OCI-LY3 (cell line): ENCODE measurements at regions not wholly inside any gene's neighbourhood (a gene's known extent, or its start where the extent isn't known, plus 50 kb on each side); places are given as distances from the start of the nearest gene placed in this dataset.

ENCODE experiments used
- H2AFZ ChIP-seq: fragments of 200-600, 300-600 bp; shearing (Covaris generic); 2 replicates; pipeline ENCODE4 v1.6.0; 2014; ENCODE audit warnings: antibody characterized with exemption, low read depth, low read length
- H3K27ac ChIP-seq: fragments of 200-600, 300-600 bp; sonication (generic); 2 replicates; pipeline ENCODE4 v1.5.1; 2014; ENCODE audit warnings: mild to moderate bottlenecking, low read length, moderate library complexity, mixed read lengths
- H3K27me3 ChIP-seq: fragments of 200-600, 300-600 bp; sonication (generic); 2 replicates; pipeline ENCODE4 v1.6.1; 2014; ENCODE audit warnings: low read depth, low read length, mixed read lengths
- H3K36me3 ChIP-seq: fragments of 200-600, 300-600 bp; sonication (generic); replicated peaks from 2 replicates; pipeline ENCODE3; 2014; ENCODE audit warnings: low read depth, low read length, mixed read lengths
- H3K4me1 ChIP-seq: fragments of 300-600, 200-600 bp; sonication (generic); 2 replicates; pipeline ENCODE4 v1.6.1; 2014; ENCODE audit warnings: low read length, mixed read lengths
- H3K4me2 ChIP-seq: fragments of 200-600, 300-600 bp; sonication (generic); 2 replicates; pipeline ENCODE4 v1.6.1; 2014; ENCODE audit warnings: low read length, mixed read lengths
- H3K4me3 ChIP-seq: fragments of 300-600, 200-600 bp; sonication (generic); 2 replicates; pipeline ENCODE4 v1.5.1; 2014; ENCODE audit warnings: antibody characterized with exemption, mild to moderate bottlenecking, low read length, moderate library complexity
- H3K79me2 ChIP-seq: fragments of 300-600, 200-600 bp; shearing (Covaris generic); 2 replicates; pipeline ENCODE4 v1.6.1; 2014; ENCODE audit warnings: mild to moderate bottlenecking, low read length, mixed read lengths
- H3K9ac ChIP-seq: fragments of 300-600, 200-600 bp; shearing (Covaris generic); 2 replicates; pipeline ENCODE4 v1.6.0; 2014; ENCODE audit warnings: mild to moderate bottlenecking, low read length, moderate library complexity
- H3K9me3 ChIP-seq: fragments of 200-600, 300-600 bp; shearing (Covaris generic); 2 replicates; pipeline ENCODE4 v1.6.1; 2014; ENCODE audit warnings: low read length, mixed read lengths; ENCODE audit not compliant: insufficient read depth
- H4K20me1 ChIP-seq: fragments of 200-600, 300-600 bp; sonication (generic); 2 replicates; pipeline ENCODE4 v1.6.1; 2016; ENCODE audit warnings: low read length, mixed read lengths; ENCODE audit not compliant: insufficient read depth
- EZH2phosphoT487 ChIP-seq: fragments of 200-600 bp; shearing (Covaris generic); IDR thresholded peaks from 2 replicates; pipeline ENCODE4 v1.6.1; 2018; ENCODE audit warnings: antibody characterized with exemption, mixed run types, low read depth
- TF ChIP-seq, protein P1 (sequence below): fragments of 200-600, 300-600 bp; sonication (generic); IDR thresholded peaks from 2 replicates; pipeline ENCODE4 v1.5.1; 2014; ENCODE audit warnings: antibody characterized with exemption, low read length, low read depth

GRCh38 chr6:48766349-48766748 lies 655.4 kb upstream of the PTCHD4 start:
- Histone ChIP-seq H3K4me1 (peaks cover 28% of the 10 kb centered on the region), H3K27ac (0 out of 2 replicates have a peak overlapping the region, but pooled peaks have one; percentile 1), H3K9ac (no peak overlapping the region), H3K27me3 (no peaks in the 10 kb centered on the region), H3K4me3 (no peak overlapping the region), H4K20me1 (no peaks in the 10 kb centered on the region), H3K36me3 (peaks cover 6% of the 10 kb centered on the region), H3K79me2 (no peaks in the 10 kb centered on the region), H3K4me2 (peak overlapping the region; percentile 10), H2AFZ (no peak overlapping the region), H3K9me3 (no peaks in the 10 kb centered on the region)
- no peak for TF ChIP-seq EZH2phosphoT487
- TF ChIP-seq, protein P1, sequence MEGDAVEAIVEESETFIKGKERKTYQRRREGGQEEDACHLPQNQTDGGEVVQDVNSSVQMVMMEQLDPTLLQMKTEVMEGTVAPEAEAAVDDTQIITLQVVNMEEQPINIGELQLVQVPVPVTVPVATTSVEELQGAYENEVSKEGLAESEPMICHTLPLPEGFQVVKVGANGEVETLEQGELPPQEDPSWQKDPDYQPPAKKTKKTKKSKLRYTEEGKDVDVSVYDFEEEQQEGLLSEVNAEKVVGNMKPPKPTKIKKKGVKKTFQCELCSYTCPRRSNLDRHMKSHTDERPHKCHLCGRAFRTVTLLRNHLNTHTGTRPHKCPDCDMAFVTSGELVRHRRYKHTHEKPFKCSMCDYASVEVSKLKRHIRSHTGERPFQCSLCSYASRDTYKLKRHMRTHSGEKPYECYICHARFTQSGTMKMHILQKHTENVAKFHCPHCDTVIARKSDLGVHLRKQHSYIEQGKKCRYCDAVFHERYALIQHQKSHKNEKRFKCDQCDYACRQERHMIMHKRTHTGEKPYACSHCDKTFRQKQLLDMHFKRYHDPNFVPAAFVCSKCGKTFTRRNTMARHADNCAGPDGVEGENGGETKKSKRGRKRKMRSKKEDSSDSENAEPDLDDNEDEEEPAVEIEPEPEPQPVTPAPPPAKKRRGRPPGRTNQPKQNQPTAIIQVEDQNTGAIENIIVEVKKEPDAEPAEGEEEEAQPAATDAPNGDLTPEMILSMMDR: no peak

- Histone ChIP-seq H3K79me2 (no peaks in the 10 kb centered on the region), H3K4me2 (peak overlapping the region; percentile 46), H3K9ac (peak overlapping the region; percentile 10; the same call in 1 of the 2 replicates), H4K20me1 (no peaks in the 10 kb centered on the region), H3K4me1 (peaks cover 24% of the 10 kb centered on the region), H3K9me3 (no peaks in the 10 kb centered on the region), H3K27me3 (no peaks in the 10 kb centered on the region), H2AFZ (peak overlapping the region; percentile 29), H3K27ac (peak overlapping the region; percentile 18; the same call in 1 of the 2 replicates), H3K36me3 (peaks cover 2% of the 10 kb centered on the region), H3K4me3 (no peak overlapping the region; the same call in 1 of the 2 replicates)
- TF ChIP-seq EZH2phosphoT487: no peak
- TF ChIP-seq, protein P1: peak; percentile 91
These were observed 654.5 kb upstream of the PTCHD4 start for GRCh38 chr6:48765352-48765961.

GRCh38 chr6:48764286-48765044 lies 653.5 kb upstream of the PTCHD4 start:
- no peak overlapping the region for H3K27ac ChIP-seq

DNA sequence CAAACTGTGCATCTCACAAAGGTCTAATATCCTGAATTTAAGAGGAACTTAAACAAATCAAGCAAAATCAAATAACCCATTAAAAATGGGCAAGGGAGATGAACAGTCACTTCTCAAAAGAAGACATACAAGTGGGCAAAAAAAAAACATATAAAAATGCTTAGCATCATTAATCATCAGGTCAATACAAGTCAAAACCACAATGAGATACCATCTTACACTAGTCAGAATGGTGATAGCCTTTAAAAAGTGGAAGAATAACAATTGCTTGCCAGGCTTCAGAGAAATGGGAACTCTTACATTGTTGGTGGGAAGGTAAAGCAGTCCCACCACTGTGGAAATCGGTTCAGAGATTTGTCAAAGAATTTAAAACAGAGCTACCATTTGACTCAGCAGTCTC lies 646.7 kb upstream of the PTCHD4 start:
- H2AFZ ChIP-seq: no peak overlapping the region
- H3K27ac ChIP-seq: no peak overlapping the region
- no peak overlapping the region for H3K9ac ChIP-seq

More at GRCh38 chr6:48764286-48765044, 653.5 kb upstream of the PTCHD4 start:
- no peak overlapping the region for H3K4me3 ChIP-seq
- H3K27me3 ChIP-seq: no peaks in the 10 kb centered on the region
- H3K9me3 ChIP-seq: no peaks in the 10 kb centered on the region
- peak overlapping the region; percentile 32 for H2AFZ ChIP-seq
- H3K4me2 ChIP-seq: no peak overlapping the region
- H4K20me1 ChIP-seq: no peaks in the 10 kb centered on the region
- H3K36me3 ChIP-seq: no peaks in the 10 kb centered on the region
- no peaks in the 10 kb centered on the region for H3K79me2 ChIP-seq
- H3K4me1 ChIP-seq: peaks cover 21% of the 10 kb centered on the region
- no peak overlapping the region for H3K9ac ChIP-seq
- TF ChIP-seq EZH2phosphoT487: no peak
- TF ChIP-seq, protein P1: no peak

More for the DNA sequence above, 646.7 kb upstream of the PTCHD4 start:
- Histone ChIP-seq H3K9me3 (0 out of 2 replicates have a peak, but pooled peaks cover 11% of the 10 kb centered on the region), H4K20me1 (no peaks in the 10 kb centered on the region), H3K4me3 (no peak overlapping the region), H3K79me2 (no peaks in the 10 kb centered on the region), H3K36me3 (no peaks in the 10 kb centered on the region), H3K4me1 (no peaks in the 10 kb centered on the region), H3K27me3 (no peaks in the 10 kb centered on the region), H3K4me2 (no peak overlapping the region)
- TF ChIP-seq, protein P1: no peak
- no peak for TF ChIP-seq EZH2phosphoT487
